HepG2 (cell line): ENCODE measurements at regions not wholly inside any gene's neighbourhood (a gene's known extent, or its start where the extent isn't known, plus 50 kb on each side); places are given as distances from the start of the nearest gene placed in this dataset.

ENCODE experiments used
- ARID4A ChIP-seq: sonication (generic); formaldehyde crosslinking; IDR thresholded peaks from 2 replicates; pipeline ENCODE4 v1.5.0; 2020; ENCODE audit warnings: mild to moderate bottlenecking, missing genetic modification reagents, borderline replicate concordance
- ATF4 ChIP-seq, 2 experiments: fragments of 450-650 bp in 1 of 2; sonication (generic) in 1 of 2; formaldehyde crosslinking; IDR thresholded peaks; 2 replicates each; pipeline versions ENCODE4 v1.5.0 to v1.8.0; 2020 to 2022; ENCODE audit warnings: mild to moderate bottlenecking in 1 of 2, missing genetic modification reagents in 1 of 2
- FOXP1 ChIP-seq, 2 experiments: fragments of 450-650 bp in 1 of 2; IDR thresholded peaks; 2 replicates each; pipeline ENCODE4 v1.6.1; 2017 to 2018; ENCODE audit warnings: antibody characterized with exemption in 1 of 2
- HIC2 ChIP-seq: sonication (generic); formaldehyde crosslinking; IDR thresholded peaks from 2 replicates; pipeline ENCODE4 v1.9.0; 2022; ENCODE audit warnings: low read depth, missing genetic modification reagents
- RFX1 ChIP-seq: fragments of 450-650 bp; IDR thresholded peaks from 2 replicates; pipeline ENCODE4 v1.6.1; 2017
- ZFP36L1 ChIP-seq: sonication (generic); formaldehyde crosslinking; IDR thresholded peaks from 2 replicates; pipeline ENCODE4 v1.8.0; 2022; ENCODE audit warnings: mild to moderate bottlenecking, missing genetic modification reagents, moderate library complexity
- ZNF136 ChIP-seq: sonication (generic); formaldehyde crosslinking; IDR thresholded peaks from 2 replicates; pipeline ENCODE4 v1.8.1; 2022; ENCODE audit warnings: low read depth, mild to moderate bottlenecking, moderate library complexity, missing genetic modification reagents
- ZNF468 ChIP-seq: sonication (generic); formaldehyde crosslinking; IDR thresholded peaks from 2 replicates; pipeline ENCODE4 v1.8.0; 2022; ENCODE audit warnings: mild to moderate bottlenecking, moderate library complexity, missing genetic modification reagents
- TF ChIP-seq, protein P1 (sequence below): sonication (generic); formaldehyde crosslinking; IDR thresholded peaks from 2 replicates; pipeline ENCODE4 v1.4.0; 2020; ENCODE audit warnings: missing genetic modification reagents, borderline replicate concordance

DNA sequence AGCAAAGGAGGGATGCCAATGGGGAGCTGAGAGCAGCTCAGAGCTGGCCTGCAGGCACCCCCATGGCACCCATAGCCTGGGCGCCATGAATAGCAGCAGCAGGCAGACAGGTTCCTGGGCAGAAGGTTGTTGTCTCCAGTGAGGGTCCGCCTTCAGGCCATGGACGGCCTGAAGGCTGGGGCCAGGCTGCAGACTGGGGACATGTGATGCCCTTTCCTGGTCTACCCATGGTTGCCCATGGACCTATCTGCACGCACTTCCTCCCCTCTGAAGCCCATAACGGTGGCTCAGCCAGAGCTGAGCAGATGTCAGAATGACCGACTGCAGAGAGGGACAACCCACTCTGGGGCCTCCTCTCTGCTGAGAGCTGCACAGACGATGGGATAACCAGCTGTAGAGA, 256.8 kb downstream of the PLOD2 start (continued):
- no peak for TF ChIP-seq ATF4 (CRISPR knock-in tag; IDR thresholded peaks at IDR 0.05)
- no peak for TF ChIP-seq FOXP1 (IDR thresholded peaks at IDR 0.05)
- no peak for TF ChIP-seq FOXP1 (CRISPR knock-in tag; IDR thresholded peaks at IDR 0.05)
- no peak for TF ChIP-seq ZFP36L1 (CRISPR knock-in tag)
- no peak for TF ChIP-seq ARID4A (CRISPR knock-in tag)
- TF ChIP-seq, protein P1, sequence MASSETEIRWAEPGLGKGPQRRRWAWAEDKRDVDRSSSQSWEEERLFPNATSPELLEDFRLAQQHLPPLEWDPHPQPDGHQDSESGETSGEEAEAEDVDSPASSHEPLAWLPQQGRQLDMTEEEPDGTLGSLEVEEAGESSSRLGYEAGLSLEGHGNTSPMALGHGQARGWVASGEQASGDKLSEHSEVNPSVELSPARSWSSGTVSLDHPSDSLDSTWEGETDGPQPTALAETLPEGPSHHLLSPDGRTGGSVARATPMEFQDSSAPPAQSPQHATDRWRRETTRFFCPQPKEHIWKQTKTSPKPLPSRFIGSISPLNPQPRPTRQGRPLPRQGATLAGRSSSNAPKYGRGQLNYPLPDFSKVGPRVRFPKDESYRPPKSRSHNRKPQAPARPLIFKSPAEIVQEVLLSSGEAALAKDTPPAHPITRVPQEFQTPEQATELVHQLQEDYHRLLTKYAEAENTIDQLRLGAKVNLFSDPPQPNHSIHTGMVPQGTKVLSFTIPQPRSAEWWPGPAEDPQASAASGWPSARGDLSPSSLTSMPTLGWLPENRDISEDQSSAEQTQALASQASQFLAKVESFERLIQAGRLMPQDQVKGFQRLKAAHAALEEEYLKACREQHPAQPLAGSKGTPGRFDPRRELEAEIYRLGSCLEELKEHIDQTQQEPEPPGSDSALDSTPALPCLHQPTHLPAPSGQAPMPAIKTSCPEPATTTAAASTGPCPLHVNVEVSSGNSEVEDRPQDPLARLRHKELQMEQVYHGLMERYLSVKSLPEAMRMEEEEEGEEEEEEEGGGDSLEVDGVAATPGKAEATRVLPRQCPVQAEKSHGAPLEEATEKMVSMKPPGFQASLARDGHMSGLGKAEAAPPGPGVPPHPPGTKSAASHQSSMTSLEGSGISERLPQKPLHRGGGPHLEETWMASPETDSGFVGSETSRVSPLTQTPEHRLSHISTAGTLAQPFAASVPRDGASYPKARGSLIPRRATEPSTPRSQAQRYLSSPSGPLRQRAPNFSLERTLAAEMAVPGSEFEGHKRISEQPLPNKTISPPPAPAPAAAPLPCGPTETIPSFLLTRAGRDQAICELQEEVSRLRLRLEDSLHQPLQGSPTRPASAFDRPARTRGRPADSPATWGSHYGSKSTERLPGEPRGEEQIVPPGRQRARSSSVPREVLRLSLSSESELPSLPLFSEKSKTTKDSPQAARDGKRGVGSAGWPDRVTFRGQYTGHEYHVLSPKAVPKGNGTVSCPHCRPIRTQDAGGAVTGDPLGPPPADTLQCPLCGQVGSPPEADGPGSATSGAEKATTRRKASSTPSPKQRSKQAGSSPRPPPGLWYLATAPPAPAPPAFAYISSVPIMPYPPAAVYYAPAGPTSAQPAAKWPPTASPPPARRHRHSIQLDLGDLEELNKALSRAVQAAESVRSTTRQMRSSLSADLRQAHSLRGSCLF (CRISPR knock-in tag): no peak
- TF ChIP-seq ZNF136 (CRISPR knock-in tag): no peak
- no peak for TF ChIP-seq HIC2 (CRISPR knock-in tag)
- TF ChIP-seq RFX1: no peak
- no peak for TF ChIP-seq ZNF468 (CRISPR knock-in tag)
